Adrenal gland (tissue), 5 donors: ENCODE measurements at regions not wholly inside any gene's neighbourhood (a gene's known extent, or its start where the extent isn't known, plus 50 kb on each side); places are given as distances from the start of the nearest gene placed in this dataset.

Experiments
- CTCF ChIP-seq, 6 experiments: fragments of 450-650 bp in 4 of 6; fragments of 200-600 bp in 2 of 6; sonication (generic) in 1 of 6; IDR thresholded peaks; 1 replicate in 5 of 6; 2 replicates in 1 of 6; pipeline versions ENCODE4 v1.5.1 to v1.8.0; 2016 to 2021; ENCODE audit warnings: antibody characterized with exemption in 6 of 6, mild to moderate bottlenecking in 2 of 6, moderate library complexity in 1 of 6
- POLR2A ChIP-seq, 2 donors: fragments of 450-650 bp; IDR thresholded peaks; one replicate each; pipeline ENCODE4 v1.6.1; 2017; ENCODE audit warnings: antibody characterized with exemption in 2 of 2, mild to moderate bottlenecking in 2 of 2, moderate library complexity in 1 of 2
- donor health status: DM: no; HTN: no; CAD: no.

DNA sequence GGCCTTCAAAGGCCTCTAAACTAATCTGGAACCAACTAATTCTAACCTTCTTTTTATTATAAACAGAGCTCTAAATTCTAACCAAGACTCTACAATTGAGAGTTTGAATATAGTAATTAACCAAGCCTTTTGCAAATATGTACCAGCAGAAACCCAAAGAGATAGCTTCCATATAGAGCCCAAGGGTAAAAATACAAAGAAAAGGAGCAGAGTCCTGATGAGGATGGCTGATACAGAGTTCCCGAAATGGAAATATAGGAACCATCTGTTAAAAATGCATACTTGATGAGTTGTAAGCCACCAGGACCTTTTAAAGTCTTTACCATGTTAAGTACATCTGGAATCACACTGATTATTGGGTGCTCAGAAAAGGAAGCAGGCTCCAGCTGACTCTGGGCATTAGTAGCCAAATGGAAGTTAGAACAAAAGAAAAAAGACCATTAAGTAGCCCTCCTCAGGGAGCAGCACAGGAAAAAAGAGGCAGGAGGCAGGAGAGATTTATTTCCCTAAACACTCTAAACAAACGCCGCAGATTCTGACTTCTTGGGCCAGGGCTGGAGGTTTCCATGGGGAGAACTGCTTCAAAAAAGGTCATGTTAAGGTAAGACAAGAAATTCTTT is 463.1 kb upstream of the FAT3 start:
- TF ChIP-seq POLR2A (IDR thresholded peaks at IDR 0.05) (no peak), CTCF (IDR thresholded peaks at IDR 0.05) (no peak)
